ENCODE measurements at regions not wholly inside any gene's neighbourhood (a gene's known extent, or its start where the extent isn't known, plus 50 kb on each side); places are given as distances from the start of the nearest gene placed in this dataset.

- H3K9me3 ChIP-seq (ENCODE audit: insufficient read depth, low read length), result no peaks in the 10 kb centered on the region
- TF ChIP-seq CTCF (IDR thresholded peaks at IDR 0.05; ENCODE audit: low read depth, low read length) (no peak), EZH2phosphoT487 (IDR thresholded peaks at IDR 0.05; ENCODE audit: low read depth) (no peak)
- H3K36me3 ChIP-seq (replicated peaks; ENCODE audit: low read depth, low read length), result no peaks in the 10 kb centered on the region
- no peaks in the 10 kb centered on the region for H3K79me2 ChIP-seq (ENCODE audit: low read length)
- H3K27ac ChIP-seq (ENCODE audit: low read length), result no peak overlapping the region
- H3K4me1 ChIP-seq (ENCODE audit: low read length), result no peaks in the 10 kb centered on the region
- H3K4me3 ChIP-seq (ENCODE audit: low read length), result no peak overlapping the region
- H4K20me1 ChIP-seq (ENCODE audit: insufficient read depth, low read length), result no peaks in the 10 kb centered on the region
- H3K4me2 ChIP-seq (ENCODE audit: low read length), result no peak overlapping the region
- H3K9ac ChIP-seq (ENCODE audit: low read length), result no peak overlapping the region
- H2AFZ ChIP-seq (ENCODE audit: low read depth, low read length), result peak overlapping the region; percentile 53; the same call in 1 of the 2 replicates
- no peaks in the 10 kb centered on the region for H3K27me3 ChIP-seq (ENCODE audit: low read depth, low read length)
These were observed 376.9 kb upstream of the RPS23 start for GRCh38 chr5:82655078-82655477.

GRCh38 chr5:82649943-82650342 lies 371.8 kb upstream of the RPS23 start:
- Histone ChIP-seq H3K27me3 (ENCODE audit: low read depth, low read length) (no peaks in the 10 kb centered on the region), H3K9me3 (ENCODE audit: insufficient read depth, low read length) (no peaks in the 10 kb centered on the region), H3K4me3 (ENCODE audit: low read length) (no peak overlapping the region), H3K27ac (ENCODE audit: low read length) (no peak overlapping the region), H3K4me2 (ENCODE audit: low read length) (no peak overlapping the region), H3K4me1 (ENCODE audit: low read length) (peaks cover 16% of the 10 kb centered on the region), H4K20me1 (ENCODE audit: insufficient read depth, low read length) (no peaks in the 10 kb centered on the region), H3K9ac (ENCODE audit: low read length) (no peak overlapping the region), H3K79me2 (ENCODE audit: low read length) (no peaks in the 10 kb centered on the region), H3K36me3 (replicated peaks; ENCODE audit: low read depth, low read length) (no peaks in the 10 kb centered on the region), H2AFZ (ENCODE audit: low read depth, low read length) (no peak overlapping the region)
- TF ChIP-seq CTCF (IDR thresholded peaks at IDR 0.05; ENCODE audit: low read depth, low read length) (no peak), EZH2phosphoT487 (IDR thresholded peaks at IDR 0.05; ENCODE audit: low read depth) (no peak)

DNA sequence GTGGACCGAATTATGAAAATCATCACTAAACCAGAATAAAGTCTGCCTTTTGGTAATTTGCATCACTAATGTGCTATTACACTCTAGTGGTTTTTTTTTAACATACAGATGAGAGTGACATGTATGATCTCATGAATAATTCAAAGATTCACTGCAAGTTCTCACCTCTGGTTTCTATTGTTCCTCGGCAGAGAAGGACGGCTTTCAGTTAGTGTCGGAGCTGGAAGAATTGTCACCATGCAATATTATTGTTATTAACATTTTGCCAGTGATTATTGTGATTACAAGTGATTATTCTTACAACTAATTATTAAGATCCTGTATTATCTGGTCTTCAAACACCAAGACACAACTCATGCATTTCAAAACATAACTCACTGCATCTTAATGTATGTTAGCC lies 366.6 kb upstream of the RPS23 start:
- Histone ChIP-seq H2AFZ (ENCODE audit: low read depth, low read length) (no peak overlapping the region), H3K4me1 (ENCODE audit: low read length) (peaks cover 39% of the 10 kb centered on the region), H4K20me1 (ENCODE audit: insufficient read depth, low read length) (no peaks in the 10 kb centered on the region), H3K36me3 (replicated peaks; ENCODE audit: low read depth, low read length) (no peaks in the 10 kb centered on the region), H3K4me3 (ENCODE audit: low read length) (no peak overlapping the region), H3K79me2 (ENCODE audit: low read length) (no peaks in the 10 kb centered on the region), H3K9ac (ENCODE audit: low read length) (no peak overlapping the region), H3K9me3 (ENCODE audit: insufficient read depth, low read length) (no peaks in the 10 kb centered on the region), H3K27ac (ENCODE audit: low read length) (no peak overlapping the region), H3K4me2 (ENCODE audit: low read length) (peak overlapping the region; percentile 44), H3K27me3 (ENCODE audit: low read depth, low read length) (no peaks in the 10 kb centered on the region)
- no peak for TF ChIP-seq EZH2phosphoT487 (IDR thresholded peaks at IDR 0.05; ENCODE audit: low read depth)
- TF ChIP-seq CTCF (IDR thresholded peaks at IDR 0.05; ENCODE audit: low read depth, low read length), result no peak

DNA sequence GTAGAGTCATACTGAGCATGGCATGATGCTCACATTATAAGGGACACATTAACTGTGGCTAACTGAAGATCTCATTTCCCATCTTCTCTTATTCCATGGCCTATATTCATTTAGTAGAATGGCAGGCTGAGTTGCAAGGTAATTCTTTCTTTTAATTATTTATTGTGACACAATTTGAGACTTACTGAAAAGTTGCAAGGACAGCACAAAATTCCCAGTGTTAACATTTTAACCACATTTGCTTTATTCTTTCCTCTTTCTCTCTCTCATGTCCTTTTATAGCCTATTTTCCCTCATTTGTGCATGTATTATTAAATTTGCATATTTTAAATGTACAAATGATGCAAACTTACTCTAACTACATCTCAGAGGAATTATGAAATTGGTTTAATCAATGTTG lies 366.1 kb upstream of the RPS23 start:
- Histone ChIP-seq H3K79me2 (ENCODE audit: low read length) (no peaks in the 10 kb centered on the region), H3K36me3 (replicated peaks; ENCODE audit: low read depth, low read length) (no peaks in the 10 kb centered on the region), H3K4me2 (ENCODE audit: low read length) (peak overlapping the region; percentile 44), H3K4me3 (ENCODE audit: low read length) (no peak overlapping the region), H3K4me1 (ENCODE audit: low read length) (peaks cover 44% of the 10 kb centered on the region), H3K27me3 (ENCODE audit: low read depth, low read length) (no peaks in the 10 kb centered on the region), H3K9me3 (ENCODE audit: insufficient read depth, low read length) (no peaks in the 10 kb centered on the region), H3K9ac (ENCODE audit: low read length) (no peak overlapping the region), H2AFZ (ENCODE audit: low read depth, low read length) (no peak overlapping the region), H4K20me1 (ENCODE audit: insufficient read depth, low read length) (no peaks in the 10 kb centered on the region), H3K27ac (ENCODE audit: low read length) (no peak overlapping the region)
- no peak for TF ChIP-seq EZH2phosphoT487 (IDR thresholded peaks at IDR 0.05; ENCODE audit: low read depth)
- TF ChIP-seq CTCF (IDR thresholded peaks at IDR 0.05; ENCODE audit: low read depth, low read length), result no peak
